GM23248 (cell line): ENCODE measurements at regions not wholly inside any gene's neighbourhood (a gene's known extent, or its start where the extent isn't known, plus 50 kb on each side); places are given as distances from the start of the nearest gene placed in this dataset.

Source experiments
- EZH2 ChIP-seq: fragments of 200-600 bp; sonication (generic); IDR thresholded peaks from 2 replicates; pipeline ENCODE4 v1.6.1; 2018; ENCODE audit warnings: antibody characterized with exemption, mild to moderate bottlenecking; ENCODE audit not compliant: insufficient read depth, poor library complexity, severe bottlenecking
- EZH2phosphoT487 ChIP-seq: fragments of 200-600 bp; sonication (generic); IDR thresholded peaks from 2 replicates; pipeline ENCODE4 v1.6.1; 2018; ENCODE audit warnings: antibody characterized with exemption, moderate library complexity, mild to moderate bottlenecking, low read depth; ENCODE audit not compliant: insufficient read depth

- TF ChIP-seq EZH2 = no peak
- TF ChIP-seq EZH2phosphoT487 = no peak
Measured at GRCh38 chr13:44626176-44626575, 50.0 kb upstream of the TSC22D1 start.
